HG03159 (cell line): ENCODE measurements at regions not wholly inside any gene's neighbourhood (a gene's known extent, or its start where the extent isn't known, plus 50 kb on each side); places are given as distances from the start of the nearest gene placed in this dataset.
A peak's percentile ranks its signal among the peaks of the same experiment; 100 is the strongest.
"Not testable (repeated sequence)": the region's sequence is repeated elsewhere in the genome, so short reads cannot be mapped to it uniquely, and the experiment has no call there.

Experiments
- ATAC-seq: cut with Tn5 transposase; IDR thresholded peaks from one replicate; pipeline ENCODE4 v1.9.1; 2021; ENCODE audit warnings: mild to moderate bottlenecking, moderate library complexity; ENCODE audit not compliant: unreplicated experiment

GRCh38 chr7:155377071-155377837 lies 79.6 kb downstream of the INSIG1 start:
- no peak for ATAC-seq

GRCh38 chr7:155377838-155378579 lies 79.9 kb upstream of the EN2 start:
- ATAC-seq, result no peak

- ATAC-seq, result no peak
Observed at GRCh38 chr7:155378580-155378934, 79.4 kb upstream of the EN2 start.

- ATAC-seq, result no peak
Observed at GRCh38 chr7:155378959-155379871, 78.7 kb upstream of the EN2 start.

GRCh38 chr7:155380221-155380861 lies 77.6 kb upstream of the EN2 start:
- peak; percentile 91 for ATAC-seq

GRCh38 chr7:155380976-155381851 lies 76.7 kb upstream of the EN2 start:
- no peak for ATAC-seq

GRCh38 chr7:155381852-155382801 lies 75.8 kb upstream of the EN2 start:
- no peak for ATAC-seq

- no peak for ATAC-seq
Observed at GRCh38 chr7:155382802-155383171, 75.1 kb upstream of the EN2 start.

- ATAC-seq, result no peak
Observed at GRCh38 chr7:155383756-155384491, 74.0 kb upstream of the EN2 start.

- ATAC-seq, result no peak
Observed at GRCh38 chr7:155384751-155385150, 73.2 kb upstream of the EN2 start.

- ATAC-seq, result not testable (repeated sequence)
Observed at GRCh38 chr7:155385182-155385581, 72.7 kb upstream of the EN2 start.

GRCh38 chr7:155386608-155387007 lies 71.3 kb upstream of the EN2 start:
- ATAC-seq, result no peak

- ATAC-seq, result no peak
Observed at GRCh38 chr7:155387066-155387620, 70.8 kb upstream of the EN2 start.

- no peak for ATAC-seq
Observed at GRCh38 chr7:155388561-155388960, 69.4 kb upstream of the EN2 start.

- ATAC-seq, result no peak
Observed at GRCh38 chr7:155391414-155391813, 66.5 kb upstream of the EN2 start.

GRCh38 chr7:155392726-155393570 lies 65.0 kb upstream of the EN2 start:
- ATAC-seq, result no peak

GRCh38 chr7:155394413-155394812 lies 63.5 kb upstream of the EN2 start:
- no peak for ATAC-seq
